Colonic mucosa (tissue), 4 donors: ENCODE measurements at regions not wholly inside any gene's neighbourhood (a gene's known extent, or its start where the extent isn't known, plus 50 kb on each side); places are given as distances from the start of the nearest gene placed in this dataset.

Experiments used
- DNase-seq: peaks from one replicate; pipeline ENCODE4 v3.0.0-alpha.2; 2020
- H3K27ac ChIP-seq: fragments of 200-600 bp; one replicate; pipeline ENCODE4 v1.8.0; 2021
- H3K27me3 ChIP-seq: fragments of 200-600 bp; one replicate; pipeline ENCODE4 v1.8.0; 2021
- H3K36me3 ChIP-seq: fragments of 200-600 bp; one replicate; pipeline ENCODE4 v1.8.0; 2021
- H3K4me1 ChIP-seq: fragments of 200-600 bp; one replicate; pipeline ENCODE4 v1.8.0; 2021; ENCODE audit warnings: mild to moderate bottlenecking
- H3K4me3 ChIP-seq: fragments of 200-600 bp; one replicate; pipeline ENCODE4 v1.8.0; 2021
- H3K9ac ChIP-seq, 2 donors: one replicate each; pipeline ENCODE4 v1.7.0; 2013; ENCODE audit warnings: control low read depth in 2 of 2, low read depth in 2 of 2, low read length in 2 of 2
- H3K9me3 ChIP-seq: fragments of 200-600 bp; one replicate; pipeline ENCODE4 v1.8.0; 2021
- CTCF ChIP-seq: fragments of 200-600 bp; IDR thresholded peaks from one replicate; pipeline ENCODE4 v1.8.0; 2022; ENCODE audit warnings: antibody characterized with exemption, mild to moderate bottlenecking
- intact Hi-C: fragments of 100-400 bp; cut with DNase I; formaldehyde crosslinking; loops from one replicate; pipeline ENCODE4 v1.14.1; 2022
- donor health status: healthy.
- donor health status: DM: no; HTN: no; CAD: no.
- donor health status: DM: no; HTN: no; CAD: no.

- intact Hi-C loops: no loop called here
- TF ChIP-seq CTCF: no peak
- no peak for DNase-seq
- no peak overlapping the region for H3K4me3 ChIP-seq
- no peaks in the 10 kb centered on the region for H3K36me3 ChIP-seq
- no peaks in the 10 kb centered on the region for H3K27me3 ChIP-seq
- H3K27ac ChIP-seq: no peak overlapping the region
- H3K9ac ChIP-seq: no peak overlapping the region
- H3K4me1 ChIP-seq: no peaks in the 10 kb centered on the region
- no peaks in the 10 kb centered on the region for H3K9me3 ChIP-seq
Observed at GRCh38 chr1:234669499-234669898, 59.5 kb upstream of the IRF2BP2 start.

GRCh38 chr1:234668577-234668955, 58.6 kb upstream of the IRF2BP2 start:
- Histone ChIP-seq H3K27ac (no peak overlapping the region), H3K36me3 (no peaks in the 10 kb centered on the region), H3K9ac (no peak overlapping the region), H3K4me1 (no peaks in the 10 kb centered on the region), H3K9me3 (no peaks in the 10 kb centered on the region), H3K4me3 (no peak overlapping the region), H3K27me3 (no peaks in the 10 kb centered on the region)
- no peak for TF ChIP-seq CTCF
- intact Hi-C loops: no loop called here
- no peak for DNase-seq

GRCh38 chr1:234667600-234668576, 57.9 kb upstream of the IRF2BP2 start:
- H3K9me3 ChIP-seq: no peaks in the 10 kb centered on the region
- no peaks in the 10 kb centered on the region for H3K27me3 ChIP-seq
- no peaks in the 10 kb centered on the region for H3K36me3 ChIP-seq
- TF ChIP-seq CTCF: no peak
- intact Hi-C loops: no loop called here
- no peak for DNase-seq
- H3K4me1 ChIP-seq: no peaks in the 10 kb centered on the region
- no peak overlapping the region for H3K4me3 ChIP-seq
- no peak overlapping the region for H3K9ac ChIP-seq
- no peak overlapping the region for H3K27ac ChIP-seq

- Histone ChIP-seq H3K36me3 (no peaks in the 10 kb centered on the region), H3K9me3 (no peaks in the 10 kb centered on the region), H3K27me3 (no peaks in the 10 kb centered on the region), H3K4me3 (no peak overlapping the region), H3K27ac (no peak overlapping the region), H3K9ac (no peak overlapping the region), H3K4me1 (no peaks in the 10 kb centered on the region)
- intact Hi-C loops: no loop called here
- TF ChIP-seq CTCF: no peak
- DNase-seq: no peak
Observed at GRCh38 chr1:234666761-234667160, 56.8 kb upstream of the IRF2BP2 start.

- Histone ChIP-seq H3K4me1 (no peaks in the 10 kb centered on the region), H3K9me3 (no peaks in the 10 kb centered on the region), H3K4me3 (no peak overlapping the region), H3K9ac (no peak overlapping the region), H3K27ac (no peak overlapping the region), H3K36me3 (no peaks in the 10 kb centered on the region), H3K27me3 (no peaks in the 10 kb centered on the region)
- TF ChIP-seq CTCF: no peak
- intact Hi-C loops: no loop called here
- DNase-seq: no peak
Observed at GRCh38 chr1:234665975-234666605, 56.1 kb upstream of the IRF2BP2 start.
